OCI-M2 (cell line): ENCODE measurements at regions not wholly inside any gene's neighbourhood (a gene's known extent, or its start where the extent isn't known, plus 50 kb on each side); places are given as distances from the start of the nearest gene placed in this dataset.
A peak's percentile ranks its signal among the peaks of the same experiment; 100 is the strongest.
"Not testable (repeated sequence)": the region's sequence is repeated elsewhere in the genome, so short reads cannot be mapped to it uniquely, and the experiment has no call there.

Source experiments
- DNase-seq: peaks from one replicate; lab custom pipeline; 2025; ENCODE audit not compliant: unreplicated experiment; lab: John Stamatoyannopoulos, UW

DNA sequence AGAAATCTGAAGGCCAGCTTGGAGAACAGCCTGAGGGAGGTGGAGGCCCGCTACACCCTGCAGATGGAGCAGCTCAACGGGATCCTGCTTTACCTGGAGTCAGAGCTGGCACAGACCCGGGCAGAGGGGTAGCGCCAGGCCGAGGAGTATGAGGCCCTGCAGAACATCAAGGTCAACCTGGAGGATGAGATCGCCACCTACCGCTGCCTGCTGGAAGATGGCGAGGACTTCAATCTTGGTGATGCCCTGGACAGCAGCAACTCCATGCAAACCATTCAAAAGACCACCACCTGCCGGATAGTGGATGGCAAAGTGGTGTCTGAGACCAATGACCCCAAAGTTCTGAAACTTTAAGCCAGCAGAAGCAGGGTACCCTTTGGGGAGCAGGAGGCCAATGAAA, 318.4 kb downstream of the ZFHX3 start:
- not testable (repeated sequence) for DNase-seq

DNA sequence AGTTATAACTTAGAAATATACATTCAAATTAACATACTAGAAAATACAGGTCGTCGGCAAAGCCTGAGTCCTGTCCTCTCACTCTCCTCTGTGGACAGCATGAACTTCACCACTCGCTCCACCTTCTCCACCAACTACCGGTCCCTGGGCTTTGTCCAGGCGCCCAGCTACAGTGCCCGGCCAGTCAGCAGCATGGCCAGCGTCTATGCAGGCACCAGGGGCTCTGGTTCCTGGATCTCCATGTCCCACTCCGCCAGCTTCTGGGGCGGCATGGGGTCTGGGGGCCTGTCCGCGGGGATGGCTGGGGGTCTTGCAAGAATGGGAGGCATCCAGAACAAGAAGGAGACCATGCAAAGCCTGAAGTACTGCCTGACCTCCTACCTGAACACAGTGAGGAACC, 319.4 kb downstream of the ZFHX3 start:
- DNase-seq: no peak

DNA sequence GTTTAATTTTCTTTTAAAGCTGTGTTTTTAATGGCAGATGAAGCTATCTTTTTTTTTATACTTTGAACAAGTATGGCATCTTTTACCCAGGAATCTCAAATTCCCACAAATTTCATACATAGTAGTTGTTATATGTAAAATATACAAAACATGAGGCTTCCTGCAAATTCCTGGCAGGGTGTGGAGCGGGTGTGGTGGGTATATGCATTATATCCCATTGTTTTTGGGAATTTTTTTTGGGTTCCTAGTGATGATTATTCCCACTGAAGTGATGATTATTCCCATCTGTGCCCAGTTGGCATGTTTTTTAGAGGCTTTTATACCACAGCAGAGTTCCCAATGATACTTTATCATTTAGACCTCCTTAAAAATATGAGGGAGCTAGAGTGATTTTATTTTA, 320.4 kb downstream of the ZFHX3 start:
- no peak for DNase-seq

DNA sequence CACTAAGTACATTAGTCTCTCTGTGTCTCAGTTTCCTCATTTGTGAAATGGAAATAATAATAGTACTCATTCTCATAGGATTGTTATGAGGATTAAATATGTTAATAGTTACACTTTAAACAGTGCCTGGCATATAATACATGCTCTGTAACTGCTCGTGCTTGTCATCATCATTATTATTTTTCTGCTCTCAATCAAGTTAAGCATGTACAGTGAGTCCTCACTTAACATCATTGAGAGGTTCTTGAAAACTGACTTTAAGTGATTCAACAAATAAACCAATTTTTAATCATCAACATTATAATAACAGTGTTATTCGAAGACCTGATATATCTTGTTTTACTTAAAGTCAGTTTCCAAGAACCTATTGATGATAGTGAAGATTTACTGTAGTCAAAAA, 322.3 kb downstream of the ZFHX3 start:
- DNase-seq: no peak

DNA sequence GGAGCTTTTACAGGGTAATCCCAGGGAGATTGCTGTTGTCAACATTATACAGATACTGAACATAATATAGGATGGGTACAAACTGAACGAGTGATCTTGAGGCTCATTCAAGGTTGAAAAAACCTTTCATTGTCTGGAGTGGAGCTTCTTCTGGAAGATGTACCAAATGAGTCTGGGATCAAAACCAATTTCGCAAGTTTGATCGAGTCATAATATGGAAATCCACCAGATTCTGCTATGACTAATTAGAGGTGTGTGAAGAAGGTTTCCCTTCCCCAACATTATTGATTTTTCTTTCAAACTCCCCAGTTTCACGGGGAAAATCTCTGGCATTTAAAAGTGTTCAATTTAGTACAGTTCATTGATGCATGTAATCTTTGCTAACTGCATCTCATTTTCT, 324.1 kb downstream of the ZFHX3 start:
- no peak for DNase-seq

DNA sequence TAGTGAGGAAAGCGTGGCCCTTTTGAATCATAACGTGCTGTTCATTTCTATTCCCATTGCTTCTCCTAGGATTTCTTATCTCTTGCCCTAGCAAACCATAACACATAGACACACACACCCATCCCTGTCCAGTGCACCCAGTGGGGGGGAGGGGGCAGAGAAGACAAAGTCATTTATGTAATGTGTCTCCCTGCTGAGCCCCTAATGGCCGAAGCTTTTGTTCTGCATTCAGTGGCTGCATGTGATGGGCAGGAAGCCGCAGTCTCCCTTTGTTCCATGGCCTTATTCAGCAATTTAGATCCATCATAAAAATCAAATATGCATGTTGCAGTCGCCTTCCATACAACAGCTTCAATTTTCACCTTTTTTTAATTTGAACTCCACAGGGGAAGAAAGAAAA, 325.4 kb downstream of the ZFHX3 start:
- DNase-seq: no peak

DNA sequence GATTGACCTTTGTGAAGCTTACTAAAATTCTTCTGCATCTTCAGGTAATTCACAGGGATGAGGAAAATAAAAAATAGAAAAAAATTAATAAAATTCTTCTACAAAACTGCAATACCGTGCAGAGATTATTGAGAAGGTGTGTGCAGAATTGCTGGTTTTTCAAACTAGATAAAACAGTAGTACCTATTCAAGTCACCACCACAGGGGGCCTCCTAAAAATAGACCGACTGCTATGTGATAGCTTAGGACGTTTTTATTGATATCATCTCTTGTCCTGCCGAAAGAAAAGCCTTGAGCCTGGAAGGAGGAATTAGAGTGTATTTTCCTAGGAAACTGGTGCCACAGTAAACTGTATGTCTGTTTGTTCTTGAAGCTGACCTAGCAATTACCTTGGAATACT, 325.9 kb downstream of the ZFHX3 start:
- no peak for DNase-seq

DNA sequence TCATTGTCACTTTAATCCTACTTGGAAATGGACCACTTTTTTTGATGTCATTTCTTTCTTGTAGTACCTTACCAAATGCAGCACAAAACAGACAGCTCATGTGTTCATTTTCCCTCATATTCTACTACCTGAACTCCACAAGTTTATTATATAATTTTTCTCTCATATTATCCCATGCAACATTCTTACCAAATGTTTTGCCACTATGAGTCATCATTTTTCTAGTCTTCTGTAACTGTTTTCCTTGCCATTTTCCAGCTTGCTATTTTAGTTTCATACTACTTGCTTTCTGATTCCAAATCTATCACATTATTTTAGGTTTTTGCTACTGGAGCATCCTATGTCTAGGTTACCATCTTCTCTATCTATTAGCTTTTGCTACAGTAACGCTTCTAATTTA, 332.7 kb downstream of the ZFHX3 start:
- no peak for DNase-seq

DNA sequence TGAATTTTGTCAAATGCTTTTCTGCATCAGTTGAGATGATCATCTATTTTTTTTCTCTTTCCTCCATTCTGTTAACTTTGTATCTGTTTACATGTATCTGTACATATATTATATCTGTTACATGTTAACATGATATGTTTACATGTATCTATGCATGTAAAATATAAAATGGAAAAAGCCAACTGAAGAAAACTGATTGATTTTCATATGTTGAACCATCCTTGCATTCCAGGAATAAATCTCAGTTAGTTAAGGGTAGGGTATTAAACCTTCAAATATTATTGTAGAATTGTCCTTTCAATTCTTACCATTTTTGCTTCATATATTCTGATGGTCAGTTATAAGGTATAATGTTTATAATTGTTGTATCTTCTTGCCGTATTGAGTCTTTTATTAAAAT, 336.1 kb downstream of the ZFHX3 start:
- no peak for DNase-seq

DNA sequence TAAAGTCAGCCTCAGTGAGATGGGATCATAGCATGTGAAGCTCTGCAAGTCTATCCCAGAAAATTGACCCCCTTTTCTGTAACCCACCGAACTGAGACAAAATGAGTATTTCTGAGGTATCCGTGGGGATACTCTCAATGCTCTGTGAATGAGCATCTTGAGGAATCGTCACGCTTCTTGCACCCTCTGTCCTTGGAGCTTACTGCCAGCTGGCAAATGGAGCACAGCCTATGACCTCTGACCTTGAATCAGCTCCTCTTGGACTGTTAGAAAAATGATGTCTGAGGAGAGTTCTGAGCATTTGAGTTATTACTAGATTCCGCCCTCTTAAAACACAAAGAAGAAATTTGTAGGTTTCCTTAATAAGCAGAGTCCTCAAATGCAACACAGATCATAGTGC, 342.1 kb downstream of the ZFHX3 start:
- no peak for DNase-seq

DNA sequence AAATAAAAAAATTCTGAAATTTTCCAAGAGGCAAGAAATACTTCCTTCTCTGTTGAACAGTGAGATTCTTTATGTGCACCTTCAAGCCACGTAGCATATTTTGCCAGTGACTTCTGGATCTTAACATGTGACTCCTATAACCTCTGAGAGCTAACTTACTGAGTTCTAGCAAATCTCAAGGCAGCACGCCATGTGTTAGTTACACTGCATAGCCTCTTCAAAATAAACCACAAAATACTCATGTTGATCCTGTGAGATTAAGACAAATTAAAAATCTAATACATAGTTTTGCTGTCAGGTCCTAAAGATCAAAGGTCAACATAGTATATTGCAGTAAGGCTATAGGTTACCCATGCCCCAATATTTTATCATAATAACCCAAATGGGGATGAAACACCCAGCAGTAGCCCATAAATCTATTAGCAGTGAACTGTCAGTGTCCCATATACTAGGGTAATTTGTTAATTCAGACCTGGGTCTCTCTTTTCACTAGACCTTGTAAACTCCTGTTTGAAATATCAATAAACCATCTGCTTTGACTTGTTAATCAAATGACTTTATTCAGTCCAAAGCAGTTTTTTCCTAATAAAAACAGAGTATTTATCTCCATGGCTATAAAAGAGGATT, 343.1 kb downstream of the ZFHX3 start:
- DNase-seq: no peak

DNA sequence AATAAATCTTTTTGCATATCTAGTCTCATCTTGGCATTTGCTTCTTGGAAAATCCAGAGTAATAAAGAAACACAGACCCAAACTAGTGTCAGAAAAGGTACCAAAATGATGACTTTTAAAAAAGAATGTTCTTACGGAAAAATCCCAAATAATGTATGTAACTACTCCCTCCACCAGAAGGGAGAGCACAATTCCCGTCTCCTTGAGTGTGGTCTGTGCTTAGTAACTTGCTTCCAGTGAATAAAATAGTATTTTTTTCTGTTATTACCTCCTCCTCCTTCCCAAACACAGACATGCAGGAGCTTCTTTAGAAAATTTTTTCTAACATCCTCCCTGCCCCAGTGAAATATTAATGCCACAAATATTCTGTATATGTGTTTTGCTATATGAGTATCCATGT, 358.1 kb downstream of the ZFHX3 start:
- DNase-seq: no peak

DNA sequence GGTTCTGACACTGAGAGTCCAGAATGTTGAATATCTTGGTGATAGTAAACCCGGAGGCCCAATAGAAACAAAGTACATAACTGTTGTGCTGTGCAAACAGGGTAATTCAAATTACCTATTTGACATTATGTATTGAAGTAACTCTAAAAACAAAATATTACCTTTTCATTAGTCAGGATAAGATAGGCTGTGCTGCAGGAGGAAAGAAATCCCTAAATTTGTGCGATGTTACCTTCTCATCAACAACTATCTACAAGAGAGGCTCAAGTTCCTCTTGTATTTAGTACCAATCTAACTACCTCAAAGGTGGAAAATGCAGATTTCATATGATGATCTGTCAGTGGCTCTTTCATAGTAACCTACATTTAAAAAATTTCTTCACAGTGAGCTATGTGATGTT, 367.2 kb downstream of the ZFHX3 start:
- DNase-seq: no peak

DNA sequence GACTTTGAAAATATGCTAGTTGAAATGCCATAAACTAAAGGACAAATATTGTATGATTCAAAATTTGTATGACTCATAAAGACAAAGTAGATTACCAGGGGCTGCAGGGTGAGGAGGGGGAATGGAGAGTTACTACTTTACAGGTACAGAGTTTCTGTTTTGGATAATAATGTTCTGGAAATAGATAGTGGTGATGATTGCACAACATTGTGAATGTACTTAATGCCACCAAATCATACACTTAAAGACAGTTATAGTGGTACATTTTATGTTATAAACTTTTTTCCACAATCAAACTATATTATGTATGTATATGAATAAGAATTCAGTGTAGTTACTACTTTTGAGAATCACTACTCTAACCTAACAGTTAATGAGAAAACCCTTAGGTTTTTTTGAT, 368.1 kb downstream of the ZFHX3 start:
- DNase-seq: no peak

DNA sequence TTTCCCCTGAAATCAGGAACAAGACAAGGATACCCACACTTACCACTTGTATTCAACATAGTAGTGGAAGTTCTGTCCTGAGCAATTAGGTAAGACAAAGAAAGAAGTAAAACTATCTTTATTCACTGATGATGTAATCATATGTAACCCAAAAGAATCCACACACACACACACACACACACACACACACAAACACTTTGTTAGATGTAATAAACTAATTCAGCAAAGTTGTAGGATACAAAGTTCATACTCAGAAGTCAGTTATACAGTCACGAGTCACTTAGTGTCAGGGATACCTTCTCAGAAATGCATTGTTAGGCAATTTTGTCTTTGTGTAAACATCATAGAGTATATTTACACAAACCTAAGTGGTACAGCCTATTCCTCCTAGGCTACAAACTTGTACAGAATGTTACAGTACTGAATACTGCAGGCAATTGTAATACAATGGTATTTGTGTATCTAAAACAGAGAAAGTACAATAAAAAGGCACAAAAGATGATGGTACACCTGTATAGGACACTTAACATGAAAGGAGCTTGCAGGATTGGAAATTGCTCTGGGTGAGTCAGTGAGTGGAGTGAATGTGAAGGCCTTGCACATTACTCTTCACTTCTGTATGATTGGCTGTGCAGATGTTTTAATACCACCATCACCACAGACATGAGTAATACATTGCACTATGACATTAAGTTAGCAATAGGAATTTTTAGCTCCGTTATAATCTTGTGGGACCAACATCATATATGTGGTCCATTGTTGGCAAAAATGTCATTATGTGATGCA, 370.1 kb downstream of the ZFHX3 start:
- DNase-seq: no peak

DNA sequence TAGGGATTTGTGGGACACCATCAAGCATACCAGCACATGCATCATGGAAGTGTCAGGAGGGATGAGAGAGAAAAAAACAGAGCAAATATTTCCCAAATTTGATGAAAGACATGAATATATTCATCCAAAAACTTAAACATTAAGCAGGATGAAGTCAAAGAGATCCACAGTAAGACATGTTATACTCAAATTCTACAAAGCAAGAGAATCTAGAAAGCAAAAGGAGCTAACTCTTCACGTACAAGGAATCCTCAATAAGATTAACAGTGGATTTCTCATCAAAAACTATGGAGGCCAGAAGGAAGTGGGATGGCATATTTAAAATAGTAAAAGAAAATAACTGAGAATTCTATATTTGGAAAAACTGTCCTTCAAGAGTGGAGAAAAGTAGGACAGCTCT, 374.8 kb downstream of the ZFHX3 start:
- DNase-seq: no peak

DNA sequence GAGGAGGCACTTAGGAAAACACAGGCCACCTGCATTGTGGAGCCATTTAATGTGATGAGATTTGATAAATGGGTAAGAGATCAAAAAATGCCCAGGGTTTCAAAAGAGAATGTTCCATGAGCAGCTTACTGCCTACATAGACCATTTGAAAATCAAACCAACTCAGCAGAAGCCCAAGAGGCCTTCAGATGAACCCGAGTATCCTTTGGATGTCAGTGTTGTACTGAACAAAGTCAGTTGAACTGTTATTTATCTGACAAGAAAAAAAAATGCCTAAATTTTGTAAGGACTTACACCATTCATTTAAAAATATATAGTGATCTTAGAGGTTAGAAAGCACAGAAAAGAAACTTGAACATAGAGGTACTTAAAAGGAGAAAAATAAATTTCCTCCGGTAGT, 381.7 kb downstream of the ZFHX3 start:
- DNase-seq: no peak

DNA sequence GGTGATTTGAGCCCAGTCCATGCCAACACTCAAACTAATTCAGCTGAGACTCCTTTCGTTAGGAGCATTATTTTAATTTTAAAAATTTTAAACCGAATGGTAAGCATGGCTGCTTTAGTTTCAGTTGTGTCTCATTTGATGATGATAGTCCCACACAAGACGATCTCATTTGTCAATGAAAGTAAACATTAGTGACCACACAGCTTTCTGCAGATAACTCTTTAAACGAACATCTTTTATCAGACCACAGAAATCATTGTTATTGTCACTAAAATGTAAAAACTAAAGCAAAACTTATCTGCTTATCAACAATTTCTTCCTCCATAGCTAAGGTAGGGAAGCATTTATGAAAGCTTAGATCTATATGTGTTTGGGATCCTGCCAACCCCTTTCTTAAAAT, 382.2 kb downstream of the ZFHX3 start:
- DNase-seq: no peak

DNA sequence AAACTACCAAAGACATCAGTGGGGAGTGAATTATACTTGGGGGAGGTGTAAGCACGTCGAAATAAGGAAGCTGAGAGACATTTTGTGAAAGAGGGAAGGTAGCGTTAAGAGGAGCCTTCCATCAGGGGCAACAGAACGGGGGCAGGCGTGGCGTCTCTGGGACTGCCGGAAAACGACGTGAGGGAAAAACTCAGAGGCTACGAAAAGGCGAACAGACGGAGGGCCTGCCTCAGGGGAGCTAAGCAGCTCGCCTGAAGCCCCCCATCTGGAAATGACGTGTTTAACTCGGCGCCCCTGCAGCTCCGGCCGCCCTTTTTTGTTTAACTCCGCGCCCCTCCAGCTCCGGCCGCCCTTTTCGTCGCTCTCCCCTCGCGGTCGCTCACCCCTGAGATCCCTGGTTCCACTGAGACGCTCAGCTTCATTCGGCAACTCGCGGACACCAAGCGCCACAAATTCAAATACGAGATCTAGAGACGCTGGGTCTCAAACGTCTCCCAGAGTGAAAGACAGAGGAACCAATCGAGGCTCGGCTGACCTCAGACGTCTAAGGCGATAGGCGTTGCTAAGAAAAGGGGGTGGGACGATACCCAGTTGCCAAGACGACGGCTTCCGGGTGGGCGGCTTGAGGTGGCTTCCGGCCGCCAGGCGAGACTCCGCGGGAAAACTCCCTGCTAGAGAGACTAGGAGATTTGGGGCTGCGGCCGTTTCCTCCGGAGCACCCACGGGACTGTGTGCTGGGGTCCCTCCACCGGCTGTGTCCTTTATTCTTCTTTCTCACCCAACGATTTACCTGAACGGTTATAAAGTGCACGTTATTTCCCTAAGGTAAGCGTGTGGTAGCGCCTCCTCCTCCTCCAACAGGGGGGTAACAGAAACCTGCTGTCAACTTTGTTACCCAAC, 383.2 kb downstream of the ZFHX3 start:
- peak; percentile 56 for DNase-seq

DNA sequence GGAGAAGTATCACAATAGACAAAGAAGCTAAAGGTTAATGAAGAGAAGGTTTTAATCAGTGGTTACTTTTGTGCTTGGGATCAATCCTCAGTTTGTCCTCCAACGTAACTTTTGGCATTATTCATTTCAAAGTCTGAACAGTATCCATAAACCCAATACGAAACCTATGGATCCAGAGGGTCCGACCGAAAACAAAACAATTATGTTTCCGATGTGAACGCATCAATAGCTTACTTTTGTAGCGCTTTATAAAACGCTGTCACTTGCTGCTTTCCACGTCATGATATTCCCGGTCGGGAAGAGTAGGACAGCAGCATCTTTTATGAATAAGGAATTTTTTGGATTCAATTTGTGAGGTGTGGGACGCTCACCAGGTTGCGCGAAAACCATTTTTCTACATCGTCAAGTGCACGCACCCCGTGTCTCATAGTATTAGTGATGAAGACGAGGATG, 383.8 kb downstream of the ZFHX3 start:
- no peak for DNase-seq

DNA sequence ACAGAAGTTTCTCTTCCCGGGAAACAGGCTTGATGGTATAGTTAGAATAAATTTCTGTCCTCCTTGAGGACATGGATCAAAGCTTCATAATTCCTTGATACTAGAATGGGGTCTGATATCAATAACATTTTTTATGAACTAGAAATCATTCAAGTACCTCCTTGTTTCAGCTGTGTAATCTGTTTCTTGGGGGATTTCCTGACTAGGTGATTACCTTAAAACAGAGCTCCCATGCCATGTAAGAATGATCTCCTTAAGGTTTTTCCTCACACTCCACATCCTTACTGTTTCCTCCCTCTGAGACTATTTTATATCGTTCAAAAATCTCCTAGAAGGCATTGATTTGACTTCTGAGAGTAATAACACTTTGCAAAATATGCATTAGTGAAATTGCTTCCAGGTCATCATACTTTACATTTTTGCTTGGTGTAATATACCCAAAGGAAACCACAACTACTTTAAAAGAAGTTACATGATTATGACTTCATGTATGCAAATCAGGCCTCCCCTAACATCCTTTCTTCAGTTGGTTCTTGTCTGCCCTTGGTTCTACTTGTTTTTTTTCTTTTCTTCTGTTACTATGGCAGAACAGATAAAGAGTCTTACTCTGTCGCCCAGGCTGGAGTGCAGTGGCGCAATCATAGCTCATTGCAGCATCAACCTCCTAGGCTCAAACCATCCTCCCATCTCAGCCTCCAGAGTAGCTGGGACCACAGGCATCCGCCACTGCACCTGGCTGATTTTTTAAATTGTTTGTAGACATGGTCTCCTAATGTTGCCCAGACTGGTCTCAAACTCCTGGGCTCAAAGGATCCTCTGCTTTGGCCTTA, 388.8 kb downstream of the ZFHX3 start:
- DNase-seq: no peak
